A549 (cell line): ENCODE measurements at regions not wholly inside any gene's neighbourhood (a gene's known extent, or its start where the extent isn't known, plus 50 kb on each side); places are given as distances from the start of the nearest gene placed in this dataset.

Experiments
- ATAC-seq, 2 experiments: fragments of 200-7000 bp in 1 of 2; fragments of >200 bp in 1 of 2; cut with Nextera tagmentation in 1 of 2; cut with Tn5 transposase in 1 of 2; 3 replicates each; pipeline versions ENCODE4 v1.8.0 to v1.9.1; 2018 to 2020; ENCODE audit warnings: mild to moderate bottlenecking in 1 of 2, moderate library complexity in 1 of 2
- CTCF ChIA-PET: fragments of 300-600 bp; sonication (Branson Sonifier 250); formaldehyde crosslinking; extraction: SDS; loops from one replicate; lab custom pipeline; 2021; ENCODE audit warnings: antibody characterized with exemption, inconsistent platforms; lab: Yijun Ruan, JAX
- POLR2A ChIA-PET: fragments of 350-600 bp; formaldehyde crosslinking; extraction: SDS; loops from one replicate; lab custom pipeline; 2021; ENCODE audit warnings: antibody characterized with exemption, inconsistent platforms; lab: Yijun Ruan, JAX
- DNase-seq, 2 experiments: peaks; one replicate each; pipeline versions ENCODE4 v3.0.0 to v3.0.0-alpha.2; 2011 to 2016; ENCODE audit warnings: low read depth in 1 of 2, low spot score in 1 of 2
- FAIRE-seq: peaks from 2 replicates; lab custom pipeline; 2011; peaks lifted over from hg19 to GRCh38; lab: Jason Lieb, UNC
- H3K27ac ChIP-seq, 2 experiments: fragments of >200 bp; sonication (Bioruptor Twin); formaldehyde crosslinking; 3 replicates each; pipeline ENCODE4 v1.5.1; 2016 to 2017
- H3K4me1 ChIP-seq: fragments of >200 bp; sonication (Bioruptor Twin); formaldehyde crosslinking; 3 replicates; pipeline ENCODE4 v1.6.1; 2016
- H3K4me2 ChIP-seq: fragments of >200 bp; sonication (Bioruptor Twin); formaldehyde crosslinking; 3 replicates; pipeline ENCODE4 v1.6.1; 2016
- H3K4me3 ChIP-seq: fragments of >200 bp; sonication (Bioruptor Twin); formaldehyde crosslinking; 3 replicates; pipeline ENCODE4 v1.5.1; 2016
- H3K9me3 ChIP-seq: fragments of >200 bp; sonication (Bioruptor Twin); formaldehyde crosslinking; 3 replicates; pipeline ENCODE4 v1.6.1; 2016
- BHLHE40 ChIP-seq: IDR thresholded peaks from 2 replicates; pipeline ENCODE4 v1.6.1; 2012; ENCODE audit warnings: low read depth, low read length, inconsistent platforms
- CBX8 ChIP-seq: fragments of 200-600 bp; sonication (generic); IDR thresholded peaks from 2 replicates; pipeline ENCODE4 v1.6.1; 2016
- CEBPB ChIP-seq, 2 experiments: fragments of >200 bp in 1 of 2; sonication (Bioruptor Twin) in 1 of 2; formaldehyde crosslinking in 1 of 2; IDR thresholded peaks; 2 replicates each; pipeline ENCODE4 v1.6.1; 2012 to 2016
- CHD2 ChIP-seq: fragments of 150-350 bp; IDR thresholded peaks from 2 replicates; pipeline ENCODE4 v1.6.1; 2014; ENCODE audit warnings: low read length; ENCODE audit not compliant: partially characterized antibody
- CHD4 ChIP-seq: fragments of 200-600 bp; sonication (generic); IDR thresholded peaks from 2 replicates; pipeline ENCODE4 v1.6.1; 2016; ENCODE audit warnings: antibody characterized with exemption, mild to moderate bottlenecking, borderline replicate concordance
- ESRRA ChIP-seq: fragments of 150-350 bp; IDR thresholded peaks from 2 replicates; pipeline ENCODE4 v1.6.1; 2014; ENCODE audit warnings: mild to moderate bottlenecking, low read length, borderline replicate concordance
- FOSB ChIP-seq: fragments of 250-450 bp; sonication (Bioruptor Pico); IDR thresholded peaks from 2 replicates; pipeline ENCODE4 v1.5.0; 2020; ENCODE audit warnings: mild to moderate bottlenecking, moderate library complexity
- FOSL2 ChIP-seq, 2 experiments: fragments of 450-650 bp in 1 of 2; fragments of >200 bp in 1 of 2; sonication (Bioruptor Twin) in 1 of 2; formaldehyde crosslinking; IDR thresholded peaks; 2 replicates each; pipeline versions ENCODE4 v1.5.0 to v1.6.1; 2016 to 2020; ENCODE audit warnings: mild to moderate bottlenecking in 1 of 2, moderate library complexity in 1 of 2
- HEYL ChIP-seq: fragments of 250-450 bp; sonication (Bioruptor Pico); IDR thresholded peaks from 2 replicates; pipeline ENCODE4 v1.8.0; 2021; ENCODE audit warnings: mild to moderate bottlenecking, moderate library complexity
- HOXB13 ChIP-seq: fragments of 250-450 bp; sonication (Bioruptor Pico); IDR thresholded peaks from 2 replicates; pipeline ENCODE4 v1.5.0; 2020; ENCODE audit warnings: low read depth, mild to moderate bottlenecking, moderate library complexity
- JUNB ChIP-seq: fragments of >200 bp; sonication (Bioruptor Twin); formaldehyde crosslinking; IDR thresholded peaks from 2 replicates; pipeline ENCODE4 v1.6.1; 2016
- KDM1A ChIP-seq: fragments of 200-600 bp; sonication (generic); IDR thresholded peaks from 2 replicates; pipeline ENCODE4 v1.6.1; 2016; ENCODE audit warnings: low read depth, mild to moderate bottlenecking
- MAFK ChIP-seq: fragments of 450-650 bp; IDR thresholded peaks from 2 replicates; pipeline ENCODE4 v1.6.1; 2014; ENCODE audit not compliant: partially characterized antibody
- PHF8 ChIP-seq: fragments of 200-600 bp; sonication (generic); IDR thresholded peaks from 2 replicates; pipeline ENCODE4 v1.6.1; 2016; ENCODE audit warnings: low read depth, mild to moderate bottlenecking, antibody characterized with exemption, moderate library complexity, borderline replicate concordance
- RCOR1 ChIP-seq: fragments of 150-350 bp; IDR thresholded peaks from 2 replicates; pipeline ENCODE4 v1.6.1; 2014; ENCODE audit warnings: antibody characterized with exemption, low read length, low read depth
- SMC3 ChIP-seq: fragments of >200 bp; sonication (Bioruptor Twin); formaldehyde crosslinking; IDR thresholded peaks from 3 replicates; pipeline ENCODE4 v1.6.1; 2018; ENCODE audit warnings: inconsistent platforms
- SREBF2 ChIP-seq: fragments of 450-650 bp; IDR thresholded peaks from 2 replicates; pipeline ENCODE4 v1.6.1; 2014; ENCODE audit warnings: mild to moderate bottlenecking, moderate library complexity
- ZC3H11A ChIP-seq: fragments of 450-650 bp; IDR thresholded peaks from 2 replicates; pipeline ENCODE4 v1.6.1; 2014; ENCODE audit warnings: antibody characterized with exemption, mild to moderate bottlenecking
- ZFP36 ChIP-seq: fragments of 450-650 bp; IDR thresholded peaks from 2 replicates; pipeline ENCODE4 v1.6.1; 2014; ENCODE audit warnings: borderline replicate concordance; ENCODE audit not compliant: partially characterized antibody
- WGBS: methylation state at CpG from one replicate; pipeline ENCODE4 v1.1.6; 2017; ENCODE audit errors: missing lambda C conversion rate; 5-methylcytosine and 5-hydroxymethylcytosine counted together
- TF ChIP-seq, protein P1 (sequence below): IDR thresholded peaks from 2 replicates; pipeline ENCODE4 v1.6.1; 2012; ENCODE audit warnings: low read depth, borderline replicate concordance
- TF ChIP-seq, protein P2 (sequence below): fragments of >200 bp; sonication (Bioruptor Twin); formaldehyde crosslinking; IDR thresholded peaks from 2 replicates; pipeline ENCODE4 v1.6.1; 2016
- TF ChIP-seq, protein P3 (sequence below): IDR thresholded peaks from 2 replicates; pipeline ENCODE4 v1.6.1; 2012
- TF ChIP-seq, protein P4 (sequence below): IDR thresholded peaks from 2 replicates; pipeline ENCODE4 v1.6.1; 2012

DNA sequence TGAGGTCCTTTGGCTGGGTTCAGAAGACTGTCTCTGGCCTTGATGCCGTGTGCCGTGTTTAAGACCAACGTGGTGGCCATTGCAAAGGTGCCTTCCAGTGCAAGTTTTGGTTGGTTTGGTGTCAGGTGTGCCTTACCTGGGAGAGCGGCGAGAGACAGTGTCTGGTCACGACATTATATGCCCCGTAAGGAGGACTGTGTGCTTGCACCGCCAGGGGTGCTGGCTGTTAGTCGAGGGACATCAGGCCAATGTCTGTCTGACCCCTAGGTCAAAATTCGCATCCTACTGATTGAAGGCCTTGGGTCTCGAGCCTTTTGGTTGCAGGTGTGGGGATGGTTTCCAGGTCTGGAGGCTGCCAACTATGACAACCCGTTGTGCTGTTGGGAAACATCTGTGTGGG is 111.9 kb downstream of the SNRPN start:
- TF ChIP-seq, protein P1, sequence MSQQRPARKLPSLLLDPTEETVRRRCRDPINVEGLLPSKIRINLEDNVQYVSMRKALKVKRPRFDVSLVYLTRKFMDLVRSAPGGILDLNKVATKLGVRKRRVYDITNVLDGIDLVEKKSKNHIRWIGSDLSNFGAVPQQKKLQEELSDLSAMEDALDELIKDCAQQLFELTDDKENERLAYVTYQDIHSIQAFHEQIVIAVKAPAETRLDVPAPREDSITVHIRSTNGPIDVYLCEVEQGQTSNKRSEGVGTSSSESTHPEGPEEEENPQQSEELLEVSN: no peak
- TF ChIP-seq KDM1A (no peak), CBX8 (no peak)
- ChIA-PET CTCF (no interaction called here), POLR2A (no interaction called here)
- Histone ChIP-seq H3K4me3 (no peak overlapping the region), H3K9me3 (peaks cover 83% of the 10 kb centered on the region), H3K4me2 (no peak overlapping the region), H3K4me1 (no peaks in the 10 kb centered on the region), H3K27ac (no peak overlapping the region)
- ATAC-seq (no peak), DNase-seq (no peak), FAIRE-seq (no peak)
- WGBS: 88% methylated on average over 11 of the region's 12 CpGs

DNA sequence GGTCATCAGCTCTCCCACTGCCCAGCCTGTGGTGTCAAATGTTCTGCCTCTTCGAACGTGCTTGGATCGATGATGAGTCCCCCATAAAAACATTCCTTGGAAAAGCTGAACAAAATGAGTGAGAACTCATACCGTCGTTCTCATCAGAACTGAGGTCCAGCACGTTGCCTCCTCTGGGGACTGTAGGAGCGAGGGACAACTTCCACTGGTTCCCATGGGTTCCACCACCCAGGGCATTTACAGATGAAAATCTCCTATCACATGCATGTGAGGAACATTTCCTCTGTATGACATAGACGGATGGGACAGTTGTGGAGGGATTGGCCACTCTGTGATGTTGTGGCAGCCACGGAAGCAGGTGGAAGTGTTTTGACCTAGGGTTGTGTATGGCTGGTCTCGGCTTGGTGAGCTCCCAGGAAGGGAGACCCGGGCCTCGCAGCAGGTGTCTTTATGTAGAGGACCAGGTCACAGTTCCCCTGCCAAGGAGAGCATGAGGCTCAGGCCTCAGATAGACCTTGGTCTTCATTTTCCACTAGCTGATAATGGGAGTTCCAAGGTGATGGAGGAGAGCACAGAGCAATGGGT is 113.0 kb downstream of the SNRPN start:
- CTCF ChIA-PET: no interaction called here
- no peak for FAIRE-seq
- no peak overlapping the region for H3K4me3 ChIP-seq
- TF ChIP-seq BHLHE40: no peak
- no peak for TF ChIP-seq CEBPB (IDR thresholded peaks at IDR 0.05)
- peaks cover 83% of the 10 kb centered on the region for H3K9me3 ChIP-seq
- no peak for DNase-seq
- WGBS: 81% methylated on average over 12 of the region's 12 CpGs
- no peak overlapping the region for H3K27ac ChIP-seq
- ATAC-seq: no peak
- H3K4me2 ChIP-seq: no peak overlapping the region
- no peaks in the 10 kb centered on the region for H3K4me1 ChIP-seq
- POLR2A ChIA-PET: no interaction called here

DNA sequence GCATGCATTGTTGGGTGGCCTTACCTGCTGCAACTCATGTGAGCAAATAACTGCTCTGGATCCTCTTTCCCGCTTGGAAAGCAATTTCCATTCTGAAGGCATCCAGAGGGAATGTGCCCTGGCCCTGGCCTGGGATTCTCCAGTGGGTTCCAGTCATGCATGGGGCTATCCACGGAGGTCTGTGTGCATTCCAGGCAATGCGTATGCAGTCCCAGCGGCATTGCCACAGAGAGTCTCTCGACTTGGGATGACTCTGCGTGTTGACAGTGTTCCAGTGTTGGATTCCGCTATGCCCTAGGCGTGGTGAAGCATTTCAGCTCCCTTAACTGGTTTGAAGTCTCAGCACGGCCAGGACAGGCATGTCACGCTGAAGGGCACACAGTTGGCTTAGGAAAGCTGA is 113.9 kb downstream of the SNRPN start:
- H3K27ac ChIP-seq: no peak overlapping the region
- no peak for FAIRE-seq
- TF ChIP-seq FOSB (CRISPR knock-in tag) (no peak), ZFP36 (no peak), JUNB (no peak), HEYL (no peak), SREBF2 (no peak), ZC3H11A (no peak), PHF8 (no peak), ESRRA (no peak), SMC3 (no peak), CHD2 (no peak), HOXB13 (CRISPR knock-in tag) (no peak)
- TF ChIP-seq, protein P2, sequence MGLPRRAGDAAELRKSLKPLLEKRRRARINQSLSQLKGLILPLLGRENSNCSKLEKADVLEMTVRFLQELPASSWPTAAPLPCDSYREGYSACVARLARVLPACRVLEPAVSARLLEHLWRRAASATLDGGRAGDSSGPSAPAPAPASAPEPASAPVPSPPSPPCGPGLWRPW: no peak
- TF ChIP-seq, all 56 proteins: peak for 0
- POLR2A ChIA-PET: no interaction called here
- no peak for DNase-seq
- Histone ChIP-seq H3K9me3 (peaks cover 84% of the 10 kb centered on the region), H3K4me2 (no peak overlapping the region), H3K4me3 (no peak overlapping the region), H3K4me1 (no peaks in the 10 kb centered on the region)
- 91% methylated on average over 8 of the region's 10 CpGs for WGBS
- CTCF ChIA-PET: no interaction called here
- ATAC-seq: no peak

DNA sequence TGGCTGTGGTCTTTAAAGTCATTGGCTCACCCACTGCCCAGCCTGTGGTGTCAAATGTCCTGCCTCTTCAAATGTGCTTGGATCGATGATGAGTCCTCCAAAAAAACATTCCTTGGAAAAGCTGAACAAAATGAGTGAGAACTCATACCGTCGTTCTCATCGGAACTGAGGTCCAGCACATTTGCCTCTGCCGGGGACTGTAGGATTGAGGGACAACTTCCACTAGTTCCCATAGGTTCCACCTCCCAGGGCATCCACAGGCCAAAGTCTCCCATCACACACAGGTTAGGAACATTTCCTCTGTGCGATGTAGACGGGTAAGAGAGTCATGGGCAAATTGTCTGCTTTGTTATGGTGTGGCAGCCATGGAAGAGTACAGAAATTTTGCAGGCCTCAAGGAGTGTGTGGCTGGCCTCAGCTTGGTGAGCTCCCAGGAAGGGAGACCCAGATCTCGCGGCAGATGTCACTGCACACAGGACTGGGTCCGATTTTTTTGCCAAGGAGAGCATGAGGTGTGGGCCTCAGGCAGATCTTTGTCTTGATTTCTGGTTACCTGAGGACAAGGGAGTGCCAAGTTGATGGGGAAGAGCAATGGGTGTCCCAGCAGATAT is 115.7 kb downstream of the SNRPN start:
- CTCF ChIA-PET: interaction anchor here (0.9 to 1.4 kb wide), 2 partner anchors 11 to 1070 kb away, joined by 3 to 4 read pairs; no protein-coding TSS in a partner anchor
- no peak for FAIRE-seq
- TF ChIP-seq, protein P3, sequence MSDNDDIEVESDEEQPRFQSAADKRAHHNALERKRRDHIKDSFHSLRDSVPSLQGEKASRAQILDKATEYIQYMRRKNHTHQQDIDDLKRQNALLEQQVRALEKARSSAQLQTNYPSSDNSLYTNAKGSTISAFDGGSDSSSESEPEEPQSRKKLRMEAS: no peak
- TF ChIP-seq FOSL2 (IDR thresholded peaks at IDR 0.05): no peak
- TF ChIP-seq FOSL2 (CRISPR knock-in tag; IDR thresholded peaks at IDR 0.05): no peak
- no peak for TF ChIP-seq MAFK
- no peak for TF ChIP-seq CHD4
- TF ChIP-seq, protein P4, sequence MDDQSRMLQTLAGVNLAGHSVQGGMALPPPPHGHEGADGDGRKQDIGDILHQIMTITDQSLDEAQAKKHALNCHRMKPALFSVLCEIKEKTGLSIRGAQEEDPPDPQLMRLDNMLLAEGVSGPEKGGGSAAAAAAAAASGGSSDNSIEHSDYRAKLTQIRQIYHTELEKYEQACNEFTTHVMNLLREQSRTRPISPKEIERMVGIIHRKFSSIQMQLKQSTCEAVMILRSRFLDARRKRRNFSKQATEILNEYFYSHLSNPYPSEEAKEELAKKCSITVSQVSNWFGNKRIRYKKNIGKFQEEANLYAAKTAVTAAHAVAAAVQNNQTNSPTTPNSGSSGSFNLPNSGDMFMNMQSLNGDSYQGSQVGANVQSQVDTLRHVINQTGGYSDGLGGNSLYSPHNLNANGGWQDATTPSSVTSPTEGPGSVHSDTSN: no peak
- no peak for TF ChIP-seq RCOR1
- TF ChIP-seq, all 56 proteins: peak for 0
- H3K4me1 ChIP-seq: no peaks in the 10 kb centered on the region
- no peak overlapping the region for H3K27ac ChIP-seq
- H3K4me2 ChIP-seq: no peak overlapping the region
- 95% methylated on average over 10 of the region's 10 CpGs for WGBS
- H3K4me3 ChIP-seq: no peak overlapping the region
- POLR2A ChIA-PET: no interaction called here
- ATAC-seq (no peak), DNase-seq (no peak)
- H3K9me3 ChIP-seq: peaks cover 90% of the 10 kb centered on the region
